HEK293T (cell line): ENCODE measurements at regions not wholly inside any gene's neighbourhood (a gene's known extent, or its start where the extent isn't known, plus 50 kb on each side); places are given as distances from the start of the nearest gene placed in this dataset.

Experiments used
- CTCF ChIA-PET: fragments of 350-600 bp; formaldehyde crosslinking; extraction: SDS; loops from one replicate; lab custom pipeline; 2021; ENCODE audit warnings: antibody characterized with exemption, inconsistent platforms; lab: Yijun Ruan, JAX
- POLR2A ChIA-PET: fragments of 350-600 bp; formaldehyde crosslinking; extraction: SDS; loops from one replicate; lab custom pipeline; 2020; ENCODE audit warnings: antibody characterized with exemption, inconsistent platforms; lab: Yijun Ruan, JAX
- DNase-seq: peaks from one replicate; pipeline ENCODE4 v3.0.0; 2012; ENCODE audit warnings: mixed read lengths; ENCODE audit errors: extremely low spot score
- ARNT ChIP-seq: fragments of 450-650 bp; IDR thresholded peaks from 2 replicates; pipeline ENCODE4 v1.6.1; 2017; ENCODE audit warnings: mild to moderate bottlenecking
- BHLHE40 ChIP-seq: fragments of 450-650 bp; IDR thresholded peaks from 2 replicates; pipeline ENCODE4 v1.6.1; 2016; ENCODE audit warnings: mild to moderate bottlenecking, moderate library complexity, borderline replicate concordance
- CTBP1 ChIP-seq: fragments of 450-650 bp; IDR thresholded peaks from 2 replicates; pipeline ENCODE4 v1.6.1; 2016; ENCODE audit warnings: borderline replicate concordance
- ELF4 ChIP-seq: fragments of 450-650 bp; IDR thresholded peaks from 2 replicates; pipeline ENCODE4 v1.6.1; 2017; ENCODE audit warnings: antibody characterized with exemption
- FOXA1 ChIP-seq: fragments of 450-650 bp; IDR thresholded peaks from 2 replicates; pipeline ENCODE4 v1.6.1; 2016; ENCODE audit warnings: mild to moderate bottlenecking
- FOXK2 ChIP-seq: fragments of 450-650 bp; IDR thresholded peaks from 2 replicates; pipeline ENCODE4 v1.6.1; 2016; ENCODE audit warnings: mild to moderate bottlenecking
- FOXM1 ChIP-seq: fragments of 450-650 bp; IDR thresholded peaks from 2 replicates; pipeline ENCODE4 v1.6.1; 2017; ENCODE audit warnings: mild to moderate bottlenecking, borderline replicate concordance
- HDGF ChIP-seq: fragments of 450-650 bp; IDR thresholded peaks from 2 replicates; pipeline ENCODE4 v1.6.1; 2017; ENCODE audit warnings: antibody characterized with exemption, borderline replicate concordance
- L3MBTL2 ChIP-seq: fragments of 450-650 bp; conservative IDR thresholded peaks from 2 replicates; pipeline ENCODE4 v1.6.1; 2016; ENCODE audit warnings: mild to moderate bottlenecking
- LEF1 ChIP-seq: fragments of 450-650 bp; IDR thresholded peaks from 2 replicates; pipeline ENCODE4 v1.6.1; 2017; ENCODE audit warnings: mild to moderate bottlenecking, borderline replicate concordance
- NFRKB ChIP-seq: fragments of 450-650 bp; IDR thresholded peaks from 2 replicates; pipeline ENCODE4 v1.6.1; 2016; ENCODE audit warnings: mild to moderate bottlenecking, moderate library complexity
- SP1 ChIP-seq: fragments of 450-650 bp; IDR thresholded peaks from 2 replicates; pipeline ENCODE4 v1.6.1; 2017
- SUZ12 ChIP-seq: fragments of 450-650 bp; IDR thresholded peaks from 2 replicates; pipeline ENCODE4 v1.6.1; 2016; ENCODE audit warnings: mild to moderate bottlenecking
- TARDBP ChIP-seq: fragments of 450-650 bp; IDR thresholded peaks from 2 replicates; pipeline ENCODE4 v1.6.1; 2016
- ZNF384 ChIP-seq: fragments of 450-650 bp; IDR thresholded peaks from 2 replicates; pipeline ENCODE4 v1.6.1; 2016
- TF ChIP-seq, protein P1 (sequence below): fragments of 450-650 bp; IDR thresholded peaks from 2 replicates; pipeline ENCODE4 v1.6.1; 2016

DNA sequence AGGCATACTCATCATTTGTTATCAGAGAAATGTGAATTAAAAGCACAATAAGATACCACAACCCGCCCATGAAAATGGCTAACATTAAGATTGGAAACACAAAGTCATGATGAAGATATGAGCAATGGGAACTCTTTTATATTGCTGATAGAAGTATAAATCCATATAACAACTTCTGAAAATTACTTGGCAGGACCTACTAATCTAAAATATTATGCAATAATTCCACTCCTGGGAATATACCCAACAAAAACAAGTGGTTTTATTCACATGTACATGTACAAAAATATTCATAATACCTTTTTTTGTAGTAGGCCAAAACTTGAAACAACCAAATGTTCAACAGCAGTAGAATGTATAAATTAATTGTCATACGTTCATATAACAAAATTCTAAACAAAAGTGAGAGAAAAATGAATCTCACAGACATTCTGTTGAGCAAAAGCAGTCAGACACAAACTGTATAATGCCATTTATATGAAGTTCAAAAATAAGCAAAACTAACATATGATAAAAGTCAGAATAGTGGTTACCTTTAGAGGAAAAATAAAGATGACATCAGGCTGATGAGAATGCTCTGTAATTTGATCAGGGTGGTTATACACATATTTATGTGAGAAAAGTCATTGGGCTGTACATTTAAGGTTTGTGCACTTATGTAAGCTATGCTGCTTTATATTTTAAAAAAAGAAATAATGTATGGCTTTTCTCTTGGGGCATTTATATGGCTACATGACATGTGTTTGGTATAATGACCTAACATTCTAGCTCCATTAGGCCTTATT, 309.2 kb upstream of the KITLG start:
- no peak for DNase-seq
- no peak for TF ChIP-seq ZNF384
- POLR2A ChIA-PET = no interaction called here
- CTCF ChIA-PET = no interaction called here

DNA sequence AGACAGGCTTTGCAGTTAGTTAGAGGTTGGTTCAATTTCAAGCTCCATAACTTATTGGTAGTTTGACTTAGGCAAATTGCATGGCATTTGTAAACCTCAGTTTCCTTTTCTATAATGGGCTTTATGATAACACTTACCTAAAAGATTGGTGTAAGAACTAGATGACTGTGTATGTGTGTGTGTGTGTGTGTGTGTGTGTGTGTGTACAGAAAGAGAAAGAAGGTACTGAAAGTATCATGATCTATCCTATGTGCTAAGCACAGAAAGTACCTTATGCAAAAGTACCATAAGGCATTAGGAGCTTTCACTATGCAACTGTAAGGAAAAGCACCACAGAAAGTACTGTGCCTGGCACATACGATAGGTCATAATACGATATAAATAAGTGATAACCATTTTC, 304.3 kb upstream of the KITLG start:
- no peak for TF ChIP-seq ZNF384
- no peak for TF ChIP-seq LEF1
- TF ChIP-seq SP1 = no peak
- no peak for TF ChIP-seq L3MBTL2
- no peak for TF ChIP-seq FOXK2
- TF ChIP-seq ELF4 = no peak
- TF ChIP-seq ARNT = no peak
- TF ChIP-seq HDGF = no peak
- DNase-seq = no peak
- CTCF ChIA-PET = no interaction called here
- POLR2A ChIA-PET = no interaction called here

DNA sequence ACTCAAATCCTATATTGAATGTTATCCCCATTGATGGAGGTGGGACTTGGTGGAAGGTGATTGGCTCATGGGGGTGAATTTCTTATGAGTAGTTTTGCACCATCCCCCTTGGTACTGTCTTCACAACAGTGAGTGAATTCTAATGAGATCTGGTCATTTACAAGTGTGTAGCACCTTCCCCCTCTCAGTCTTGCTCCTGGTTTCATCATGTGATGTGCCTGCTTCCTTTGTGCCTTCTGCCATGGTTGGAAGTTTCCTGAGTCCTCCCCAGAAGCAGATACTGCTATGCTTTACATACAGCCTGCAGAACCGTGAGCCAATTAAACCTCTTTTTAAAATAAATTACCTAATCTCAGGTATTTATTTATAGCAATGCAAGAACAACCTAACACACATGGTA, 302.4 kb upstream of the KITLG start:
- ChIA-PET POLR2A (no interaction called here), CTCF (no interaction called here)
- no peak for DNase-seq
- TF ChIP-seq CTBP1 (no peak), LEF1 (no peak), FOXK2 (no peak), HDGF (no peak), ELF4 (no peak), BHLHE40 (no peak), FOXA1 (no peak), NFRKB (no peak), FOXM1 (no peak)

DNA sequence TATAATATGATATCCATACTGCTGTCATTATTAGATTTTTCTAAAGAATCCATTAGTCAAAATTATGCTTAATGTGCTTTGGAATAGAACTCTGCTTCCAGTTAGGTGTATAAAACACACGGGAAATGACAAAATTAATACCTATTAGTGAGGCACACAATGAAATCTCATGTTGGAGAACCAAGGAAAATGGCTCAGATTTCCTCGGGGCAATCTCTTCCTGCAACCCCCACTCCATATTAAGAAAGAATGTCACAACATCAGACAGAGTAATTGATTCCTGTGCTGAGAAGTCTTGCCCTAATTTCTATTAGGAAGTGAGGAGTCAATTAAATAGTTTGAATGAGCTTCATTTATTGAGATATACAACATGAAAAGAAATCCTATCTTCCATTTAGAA, 299.8 kb upstream of the KITLG start:
- ChIA-PET CTCF (no interaction called here), POLR2A (no interaction called here)
- DNase-seq = no peak
- no peak for TF ChIP-seq CTBP1
- TF ChIP-seq BHLHE40 = no peak
- TF ChIP-seq L3MBTL2 = no peak
- TF ChIP-seq, protein P1, sequence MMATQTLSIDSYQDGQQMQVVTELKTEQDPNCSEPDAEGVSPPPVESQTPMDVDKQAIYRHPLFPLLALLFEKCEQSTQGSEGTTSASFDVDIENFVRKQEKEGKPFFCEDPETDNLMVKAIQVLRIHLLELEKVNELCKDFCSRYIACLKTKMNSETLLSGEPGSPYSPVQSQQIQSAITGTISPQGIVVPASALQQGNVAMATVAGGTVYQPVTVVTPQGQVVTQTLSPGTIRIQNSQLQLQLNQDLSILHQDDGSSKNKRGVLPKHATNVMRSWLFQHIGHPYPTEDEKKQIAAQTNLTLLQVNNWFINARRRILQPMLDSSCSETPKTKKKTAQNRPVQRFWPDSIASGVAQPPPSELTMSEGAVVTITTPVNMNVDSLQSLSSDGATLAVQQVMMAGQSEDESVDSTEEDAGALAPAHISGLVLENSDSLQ = no peak
- TF ChIP-seq FOXK2 = no peak
- no peak for TF ChIP-seq ZNF384
- no peak for TF ChIP-seq ARNT
- no peak for TF ChIP-seq FOXA1
- no peak for TF ChIP-seq ELF4
- no peak for TF ChIP-seq TARDBP
- no peak for TF ChIP-seq SP1
- TF ChIP-seq HDGF = no peak
- TF ChIP-seq LEF1 = no peak
- no peak for TF ChIP-seq NFRKB

DNA sequence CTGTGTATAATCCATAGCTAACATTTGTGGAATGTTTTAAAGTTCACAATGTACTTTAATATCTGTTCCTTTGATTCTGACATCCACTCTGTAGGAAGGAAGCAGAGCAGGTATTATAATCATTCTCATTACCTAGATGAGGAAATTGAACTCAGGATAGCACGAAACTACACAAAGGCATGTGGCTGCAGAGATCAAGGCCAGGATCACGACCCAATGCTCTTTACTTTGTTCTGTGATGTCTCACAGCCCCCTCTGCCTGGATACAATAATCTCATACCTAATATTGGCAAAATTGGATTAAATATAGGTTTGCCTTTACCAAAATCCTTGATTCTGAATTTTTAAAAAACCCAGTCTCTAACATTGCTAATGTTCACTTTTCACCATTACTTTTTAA, 298.0 kb upstream of the KITLG start:
- ChIA-PET POLR2A (no interaction called here), CTCF (no interaction called here)
- TF ChIP-seq HDGF = no peak
- TF ChIP-seq ZNF384 = no peak
- no peak for TF ChIP-seq TARDBP
- no peak for TF ChIP-seq L3MBTL2
- TF ChIP-seq FOXM1 = no peak
- TF ChIP-seq SP1 = no peak
- no peak for TF ChIP-seq FOXA1
- TF ChIP-seq LEF1 = no peak
- DNase-seq = no peak

DNA sequence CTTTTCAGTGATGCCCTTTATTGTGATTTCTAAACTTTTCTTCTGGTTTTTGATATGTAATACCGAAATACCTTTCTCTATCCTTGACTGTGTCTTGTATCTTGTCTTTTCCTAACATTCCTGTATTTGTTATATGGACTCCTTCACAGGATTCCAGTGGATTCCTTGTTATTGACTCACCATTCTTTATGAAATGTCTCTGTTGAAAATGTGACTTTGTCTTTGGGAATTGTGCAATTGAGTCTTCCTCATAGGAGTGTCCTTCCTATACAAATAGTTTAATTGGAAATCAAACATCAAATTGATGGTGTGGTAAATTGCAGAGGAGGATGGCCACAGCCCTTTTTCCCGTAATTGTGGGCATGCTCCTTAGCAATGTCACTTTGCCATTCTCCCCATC, 296.6 kb upstream of the KITLG start:
- TF ChIP-seq LEF1 = no peak
- no peak for TF ChIP-seq ZNF384
- TF ChIP-seq L3MBTL2 = no peak
- TF ChIP-seq HDGF = no peak
- no peak for TF ChIP-seq CTBP1
- TF ChIP-seq SP1 = no peak
- TF ChIP-seq ARNT = no peak
- no peak for TF ChIP-seq NFRKB
- TF ChIP-seq SUZ12 = no peak
- TF ChIP-seq TARDBP = no peak
- TF ChIP-seq FOXK2 = no peak
- TF ChIP-seq FOXM1 = no peak
- no peak for TF ChIP-seq FOXA1
- no peak for TF ChIP-seq BHLHE40
- no peak for TF ChIP-seq ELF4
- no peak for DNase-seq
- ChIA-PET POLR2A (no interaction called here), CTCF (no interaction called here)

DNA sequence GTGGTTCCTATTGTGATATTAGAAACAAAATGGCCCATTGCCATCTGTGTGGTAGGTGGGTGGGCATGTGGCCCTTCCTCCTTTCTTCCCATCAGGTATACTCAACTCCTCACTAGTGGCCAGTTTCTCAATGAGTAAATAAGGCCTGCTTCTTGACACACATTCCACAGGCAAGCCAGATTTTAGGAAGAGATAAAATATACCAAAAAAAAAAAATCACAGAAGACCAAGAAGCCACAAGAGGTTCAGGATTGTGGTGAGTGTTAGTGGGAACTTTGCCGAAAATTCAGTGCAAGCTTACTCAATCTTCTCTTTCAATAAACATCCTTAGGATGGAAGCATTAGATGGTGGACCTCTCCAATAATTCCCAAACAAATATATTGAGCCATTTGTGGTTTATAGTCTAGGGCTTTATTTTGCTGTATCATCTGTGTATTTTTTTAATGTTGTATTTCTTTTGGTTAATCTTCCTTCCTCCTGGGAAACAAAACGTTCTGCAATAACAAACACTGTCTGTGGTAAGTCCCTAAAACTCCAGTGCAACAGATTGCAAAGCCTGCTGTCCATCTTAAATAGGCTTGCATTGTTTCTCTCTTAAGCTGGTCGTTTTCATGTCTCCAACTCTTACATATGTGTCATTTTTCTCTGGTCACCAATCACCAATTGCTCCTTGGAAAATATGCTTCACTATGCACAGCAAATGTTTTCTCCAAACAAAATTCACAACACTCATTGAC, 289.9 kb upstream of the KITLG start:
- no peak for DNase-seq
- POLR2A ChIA-PET = no interaction called here
- CTCF ChIA-PET = no interaction called here
- TF ChIP-seq BHLHE40 = no peak
- TF ChIP-seq, protein P1 = no peak
- TF ChIP-seq L3MBTL2 = no peak
- no peak for TF ChIP-seq FOXK2
